Right cardiac atrium (tissue), 5 donors: ENCODE measurements at regions not wholly inside any gene's neighbourhood (a gene's known extent, or its start where the extent isn't known, plus 50 kb on each side); places are given as distances from the start of the nearest gene placed in this dataset.

Source experiments
- ATAC-seq, 2 donors: fragments of 200-7000 bp; cut with Tn5 transposase; one replicate each; pipeline versions ENCODE4 v1.8.0 to v1.9.1; 2020; ENCODE audit warnings: moderate library complexity in 2 of 2, mild to moderate bottlenecking in 1 of 2
- DNase-seq, 3 donors: peaks; one replicate each; pipeline ENCODE4 v3.0.0-alpha.2; 2020
- H3K27ac ChIP-seq: one replicate; pipeline ENCODE4 v1.5.1; 2013; ENCODE audit warnings: mild to moderate bottlenecking, low read length, control low read depth, moderate library complexity
- H3K27me3 ChIP-seq: one replicate; pipeline ENCODE4 v1.6.1; 2013; ENCODE audit not compliant: control insufficient read depth, insufficient read depth
- H3K4me1 ChIP-seq: one replicate; pipeline ENCODE4 v1.6.1; 2013; ENCODE audit warnings: low read length; ENCODE audit not compliant: control insufficient read depth, insufficient read depth
- H3K4me3 ChIP-seq: one replicate; pipeline ENCODE4 v1.5.1; 2013; ENCODE audit warnings: low read length, control low read depth
- H3K9me3 ChIP-seq: one replicate; pipeline ENCODE4 v1.6.1; 2013; ENCODE audit warnings: low read length; ENCODE audit not compliant: control insufficient read depth
- WGBS: extraction: QIAGEN DNeasy Blood & Tissue Kit; methylation state at CpG from one replicate; pipeline ENCODE4 v1.1.7; 2013; 5-methylcytosine and 5-hydroxymethylcytosine counted together
- intact Hi-C, 4 donors: fragments of 100-400 bp; cut with DNase I; formaldehyde crosslinking; loops; one replicate each; pipeline versions ENCODE4 v1.11.0 to v1.14.0; 2022 to 2023
- donor health status: healthy with polysubstance abuse.
- donor health status: DM: no; HTN: yes; CAD: no.
- donor health status: DM: no; HTN: no; CAD: no.
- donor health status: DM: no; HTN: yes; CAD: no; lungs with severe emphysema.
- donor health status: DM: yes; HTN: yes; CAD: no.

DNA sequence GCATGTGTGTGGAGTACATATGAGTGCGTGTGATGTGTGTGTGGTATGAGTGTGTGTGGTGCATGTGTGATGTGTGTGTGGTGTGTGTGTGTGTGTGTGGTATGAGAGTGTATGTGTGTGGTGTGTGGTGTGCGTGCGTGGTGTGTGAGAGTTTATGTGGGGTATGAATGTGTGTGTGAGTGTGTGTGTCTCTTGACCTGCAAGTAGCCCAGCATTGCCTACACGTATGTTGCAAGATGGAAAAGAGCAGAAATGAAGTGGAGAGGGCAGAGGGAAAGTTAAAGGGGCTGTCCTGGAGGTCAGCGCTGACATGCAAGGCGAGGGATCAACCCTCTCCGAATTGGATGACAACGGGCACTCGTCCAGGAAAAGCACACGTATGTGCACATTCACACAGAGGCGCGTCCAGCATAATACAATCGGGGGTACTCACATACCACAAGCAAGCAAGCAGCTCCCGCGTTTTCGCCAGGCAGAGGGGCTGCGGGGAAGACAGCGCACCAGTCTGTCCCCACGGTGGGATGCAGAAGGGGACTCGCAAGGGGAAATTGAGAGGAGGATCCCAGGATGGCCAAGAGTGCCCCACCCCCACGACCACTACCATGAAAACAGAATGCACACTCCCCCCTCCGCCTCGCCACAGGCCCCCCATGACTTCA lies 174.5 kb upstream of the AFDN start:
- 76% methylated on average over 23 of the region's 23 CpGs for whole genome bisulfite sequencing
- no peak overlapping the region for H3K27ac ChIP-seq
- peaks cover 5% of the 10 kb centered on the region for H3K4me1 ChIP-seq
- no peak overlapping the region for H3K4me3 ChIP-seq
- no peaks in the 10 kb centered on the region for H3K9me3 ChIP-seq
- intact Hi-C loops = no loop called here
- ATAC-seq = no peak
- DNase-seq = peak in 1 of 3 donors; percentile 25
- H3K27me3 ChIP-seq = no peaks in the 10 kb centered on the region

DNA sequence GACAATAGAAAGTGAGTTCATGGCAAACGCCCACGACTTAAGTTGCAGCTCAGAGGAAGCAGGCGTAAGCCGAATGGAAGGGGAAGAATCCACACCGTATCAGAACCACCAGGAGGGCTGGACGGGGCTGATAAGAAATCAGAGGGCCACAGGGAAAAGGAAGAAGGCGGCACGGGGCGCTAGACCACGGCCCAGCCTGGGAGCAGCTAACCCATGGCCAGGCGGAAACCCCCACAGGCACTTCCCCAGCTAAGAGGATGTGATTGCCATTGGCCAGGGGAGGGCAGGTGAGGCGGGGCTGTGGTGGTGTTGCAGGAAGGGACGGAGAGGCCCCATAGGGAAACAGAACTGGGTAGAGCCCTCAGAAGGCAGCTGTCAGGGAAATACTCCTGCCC lies 174.0 kb upstream of the AFDN start:
- no peaks in the 10 kb centered on the region for H3K9me3 ChIP-seq
- H3K27me3 ChIP-seq = no peaks in the 10 kb centered on the region
- ATAC-seq (peak; percentile 56 to 57), DNase-seq (peak in 1 of 3 donors; percentile 41)
- no peak overlapping the region for H3K27ac ChIP-seq
- intact Hi-C loops = no loop called here
- no peak overlapping the region for H3K4me3 ChIP-seq
- peaks cover 2% of the 10 kb centered on the region for H3K4me1 ChIP-seq
- 39% methylated on average over 13 of the region's 13 CpGs for WGBS

DNA sequence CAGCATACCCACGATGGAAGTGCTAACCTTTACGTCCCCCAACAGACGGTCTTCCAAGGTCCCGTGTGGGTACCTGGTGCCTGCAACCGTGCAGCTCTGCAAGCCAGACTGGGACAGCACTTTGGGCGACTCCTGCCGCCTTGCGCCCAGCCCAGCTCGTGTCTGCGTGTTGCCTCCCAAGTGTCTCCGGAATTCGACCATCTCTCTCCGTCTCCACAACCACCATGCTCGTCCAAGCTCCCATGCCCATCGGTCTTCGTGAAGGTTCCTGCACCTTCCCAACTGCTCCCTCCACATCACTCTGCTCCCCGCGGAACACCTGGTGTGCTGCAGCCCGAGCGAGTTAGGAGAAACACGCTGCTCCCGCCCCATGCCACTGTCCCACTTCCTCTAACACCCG lies 173.2 kb upstream of the AFDN start:
- no peaks in the 10 kb centered on the region for H3K4me1 ChIP-seq
- no peaks in the 10 kb centered on the region for H3K9me3 ChIP-seq
- no peak overlapping the region for H3K4me3 ChIP-seq
- ATAC-seq (no peak), DNase-seq (peak in 1 of 3 donors; percentile 30)
- 93% methylated on average over 23 of the region's 23 CpGs for WGBS
- no peaks in the 10 kb centered on the region for H3K27me3 ChIP-seq
- intact Hi-C loops = no loop called here
- H3K27ac ChIP-seq = no peak overlapping the region

DNA sequence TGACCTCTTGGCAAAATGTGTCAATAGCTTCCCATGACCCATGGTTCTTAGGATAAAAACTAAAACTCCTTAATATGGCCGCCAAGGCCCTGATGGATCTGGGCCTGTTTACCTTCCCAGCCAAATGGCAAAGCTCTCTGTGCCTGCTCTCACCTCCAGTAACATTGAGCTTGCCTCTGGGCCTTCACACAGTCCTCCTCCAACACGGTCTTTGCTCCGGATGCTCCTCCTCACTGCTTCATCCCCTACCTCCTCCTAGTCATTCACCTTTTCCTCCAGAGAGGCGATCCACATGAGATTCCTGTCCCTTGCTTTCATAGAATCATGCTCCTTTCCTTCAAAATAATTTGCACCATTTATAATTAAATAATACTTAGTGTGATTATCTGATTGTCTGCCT lies 172.3 kb upstream of the AFDN start:
- H3K9me3 ChIP-seq = no peaks in the 10 kb centered on the region
- no peak for ATAC-seq
- H3K4me1 ChIP-seq = no peaks in the 10 kb centered on the region
- no peaks in the 10 kb centered on the region for H3K27me3 ChIP-seq
- H3K4me3 ChIP-seq = no peak overlapping the region
- H3K27ac ChIP-seq = no peak overlapping the region
- 93% methylated on average over 4 of the region's 4 CpGs for WGBS
- intact Hi-C loops = no loop called here
- no peak for DNase-seq

DNA sequence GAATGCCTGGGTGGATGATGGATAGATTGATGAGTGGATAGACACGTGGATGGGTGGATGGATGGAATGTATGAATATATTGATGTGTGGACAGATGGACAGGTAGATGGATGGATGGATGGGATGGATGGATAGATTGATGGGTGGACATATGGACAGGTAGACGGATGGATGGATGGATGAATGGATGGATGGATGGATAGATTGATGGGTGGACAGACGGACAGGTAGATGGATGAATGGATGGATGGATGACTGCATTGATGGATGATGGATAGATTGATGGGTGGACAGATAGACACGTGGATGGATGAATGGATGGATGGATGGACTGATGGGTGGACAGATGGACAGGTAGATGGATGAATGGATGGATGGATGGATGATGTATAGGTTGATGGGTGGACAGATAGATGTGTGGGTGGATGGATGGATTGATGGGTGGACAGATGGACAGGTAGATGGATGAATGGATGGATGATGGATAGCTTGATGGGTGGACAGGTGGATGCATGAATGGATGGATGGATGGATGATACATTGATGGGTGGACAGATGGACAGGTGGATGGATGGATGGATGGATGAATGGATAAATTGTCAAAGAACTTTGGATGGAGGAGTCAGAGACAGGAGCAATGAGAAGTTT lies 171.4 kb upstream of the AFDN start:
- 80% methylated on average over 4 of the region's 4 CpGs for WGBS
- no peak for DNase-seq
- no peaks in the 10 kb centered on the region for H3K9me3 ChIP-seq
- intact Hi-C loops = no loop called here
- no peak for ATAC-seq
- H3K4me1 ChIP-seq = no peaks in the 10 kb centered on the region
- H3K27ac ChIP-seq = no peak overlapping the region
- H3K4me3 ChIP-seq = no peak overlapping the region
- H3K27me3 ChIP-seq = no peaks in the 10 kb centered on the region

DNA sequence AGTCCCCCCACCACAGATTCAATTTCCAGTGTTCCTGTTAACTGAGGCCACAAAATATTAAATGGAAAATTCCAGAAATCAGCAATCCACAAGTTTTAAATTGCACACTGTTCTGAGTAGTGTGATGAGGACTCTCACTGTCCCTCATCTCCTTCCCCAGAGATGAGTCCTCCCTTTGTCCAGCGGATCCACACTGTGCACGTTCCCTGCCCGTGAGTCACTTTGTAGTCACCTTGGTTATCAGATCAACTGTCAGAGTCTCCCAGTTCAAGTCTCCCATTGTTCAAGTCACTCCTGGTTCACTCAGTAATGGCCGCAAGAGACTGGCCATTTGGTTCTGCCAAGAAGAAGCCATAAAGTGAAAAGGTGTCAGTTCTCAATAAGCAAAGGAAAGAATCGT lies 168.6 kb upstream of the AFDN start:
- WGBS = 96% methylated on average over 5 of the region's 5 CpGs
- no peak overlapping the region for H3K4me3 ChIP-seq
- H3K27ac ChIP-seq = no peak overlapping the region
- peak in 1 of 3 donors; percentile 4 for DNase-seq
- no peaks in the 10 kb centered on the region for H3K27me3 ChIP-seq
- intact Hi-C loops = no loop called here
- no peaks in the 10 kb centered on the region for H3K4me1 ChIP-seq
- no peak for ATAC-seq
- no peaks in the 10 kb centered on the region for H3K9me3 ChIP-seq

DNA sequence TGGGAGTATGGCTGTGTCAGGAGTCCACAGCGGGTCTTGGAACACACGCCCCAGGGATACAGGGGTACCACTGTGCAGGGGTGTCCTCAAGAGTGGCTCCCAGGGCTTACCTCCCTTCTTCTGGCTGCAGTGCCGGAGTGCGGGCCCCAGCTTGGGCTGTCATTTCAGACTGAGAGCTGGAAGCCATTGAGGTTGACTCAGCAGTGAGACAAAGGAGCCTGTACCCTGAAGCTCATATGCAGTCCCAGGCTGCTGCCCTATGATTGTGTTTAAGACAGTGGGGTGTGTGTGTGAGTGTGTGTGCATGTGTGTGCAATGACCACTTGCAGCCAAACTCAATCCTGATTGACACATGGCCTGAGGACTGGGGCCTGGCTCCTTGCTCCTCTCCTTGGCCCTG lies 167.7 kb upstream of the AFDN start:
- DNase-seq (peak in 1 of 3 donors; percentile 9), ATAC-seq (no peak)
- Histone ChIP-seq H3K9me3 (no peaks in the 10 kb centered on the region), H3K4me1 (no peaks in the 10 kb centered on the region), H3K27ac (no peak overlapping the region), H3K4me3 (no peak overlapping the region), H3K27me3 (no peaks in the 10 kb centered on the region)
- 97% methylated on average over 4 of the region's 4 CpGs for WGBS
- intact Hi-C loops = no loop called here

DNA sequence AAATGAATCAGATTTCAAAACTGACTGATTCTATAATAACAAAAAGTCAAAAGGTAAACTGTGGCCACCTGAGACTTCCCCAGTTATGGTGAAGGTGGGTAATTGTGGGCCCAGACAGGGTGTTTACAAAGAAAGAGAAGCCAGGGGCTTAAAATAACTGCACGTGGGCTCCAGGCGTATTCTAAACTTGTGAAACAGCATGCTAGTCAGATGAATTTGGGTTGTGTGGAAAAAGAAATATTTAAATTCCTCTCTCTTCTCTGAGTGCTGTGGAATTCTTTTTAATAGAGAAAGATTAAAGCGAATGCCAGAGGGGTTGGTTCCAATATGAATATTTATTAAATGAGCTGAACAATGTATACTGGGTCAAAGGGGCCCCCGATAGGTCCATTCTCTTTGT lies 166.3 kb upstream of the AFDN start:
- Histone ChIP-seq H3K27me3 (no peaks in the 10 kb centered on the region), H3K4me1 (no peaks in the 10 kb centered on the region), H3K9me3 (no peaks in the 10 kb centered on the region), H3K4me3 (no peak overlapping the region), H3K27ac (no peak overlapping the region)
- DNase-seq (no peak), ATAC-seq (no peak)
- WGBS = 86% methylated on average over 4 of the region's 4 CpGs
- intact Hi-C loops = no loop called here

DNA sequence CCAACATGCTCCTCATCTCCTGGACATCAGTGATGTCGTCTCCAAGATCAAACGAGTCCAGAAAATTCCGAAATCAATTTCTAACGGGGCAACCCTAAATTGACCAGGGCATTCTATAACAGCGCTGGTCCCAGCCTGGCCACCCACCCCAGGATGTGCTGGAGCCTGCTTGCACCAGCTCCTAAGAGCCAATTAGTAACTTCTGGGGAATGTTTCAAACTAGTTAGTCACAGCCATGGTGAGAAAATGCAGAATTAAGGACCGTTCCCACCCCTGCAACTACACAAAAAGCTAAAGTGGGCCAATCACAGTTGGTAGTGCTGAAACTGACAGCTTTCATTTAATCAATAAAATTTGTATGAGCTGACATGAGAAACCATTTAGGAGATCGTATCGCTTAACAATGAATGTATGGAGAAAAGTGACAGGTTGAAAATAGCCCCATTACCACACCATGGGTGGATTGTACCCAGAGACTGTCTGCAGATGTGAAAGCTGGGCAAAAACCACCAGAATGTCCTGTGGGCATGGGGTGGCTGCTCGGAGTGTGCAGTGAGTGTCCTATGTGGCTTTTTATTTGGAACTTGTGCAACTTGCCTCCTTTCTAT lies 165.7 kb upstream of the AFDN start:
- intact Hi-C loops = no loop called here
- Histone ChIP-seq H3K4me3 (no peak overlapping the region), H3K4me1 (no peaks in the 10 kb centered on the region), H3K27ac (no peak overlapping the region), H3K9me3 (no peaks in the 10 kb centered on the region), H3K27me3 (no peaks in the 10 kb centered on the region)
- no peak for ATAC-seq
- DNase-seq = peak in 1 of 3 donors; percentile 6
- WGBS = 79% methylated on average over 9 of the region's 9 CpGs

DNA sequence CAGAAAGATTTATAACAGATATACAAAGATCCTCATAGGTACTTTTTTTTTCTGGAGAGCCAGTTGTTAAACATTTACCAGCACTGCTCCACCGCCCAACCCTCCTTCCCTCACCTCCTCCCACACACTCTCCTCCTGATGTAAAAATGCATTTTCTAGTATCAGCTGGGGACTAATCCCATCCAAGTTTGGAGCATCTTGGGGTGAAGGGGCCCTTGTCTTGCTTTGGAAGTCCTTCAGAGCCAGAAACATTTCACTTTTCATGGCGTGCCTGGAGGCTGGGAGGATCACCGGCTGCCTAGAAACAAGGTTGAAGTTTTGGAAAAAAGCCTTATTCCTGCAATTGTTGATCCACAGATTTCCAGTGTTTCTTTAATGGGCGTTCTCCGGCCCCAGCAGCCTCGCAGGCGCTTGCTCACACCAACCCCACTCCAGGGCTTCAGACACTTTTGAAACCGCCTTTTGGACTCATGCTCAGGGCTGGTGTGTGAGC lies 165.1 kb upstream of the AFDN start:
- Histone ChIP-seq H3K27ac (no peak overlapping the region), H3K9me3 (no peaks in the 10 kb centered on the region), H3K4me3 (no peak overlapping the region), H3K27me3 (no peaks in the 10 kb centered on the region), H3K4me1 (no peaks in the 10 kb centered on the region)
- intact Hi-C loops = no loop called here
- 79% methylated on average over 8 of the region's 8 CpGs for WGBS
- peak; percentile 66 to 88 for ATAC-seq
- DNase-seq = peak in 2 of 3 donors; percentile 51 to 54

DNA sequence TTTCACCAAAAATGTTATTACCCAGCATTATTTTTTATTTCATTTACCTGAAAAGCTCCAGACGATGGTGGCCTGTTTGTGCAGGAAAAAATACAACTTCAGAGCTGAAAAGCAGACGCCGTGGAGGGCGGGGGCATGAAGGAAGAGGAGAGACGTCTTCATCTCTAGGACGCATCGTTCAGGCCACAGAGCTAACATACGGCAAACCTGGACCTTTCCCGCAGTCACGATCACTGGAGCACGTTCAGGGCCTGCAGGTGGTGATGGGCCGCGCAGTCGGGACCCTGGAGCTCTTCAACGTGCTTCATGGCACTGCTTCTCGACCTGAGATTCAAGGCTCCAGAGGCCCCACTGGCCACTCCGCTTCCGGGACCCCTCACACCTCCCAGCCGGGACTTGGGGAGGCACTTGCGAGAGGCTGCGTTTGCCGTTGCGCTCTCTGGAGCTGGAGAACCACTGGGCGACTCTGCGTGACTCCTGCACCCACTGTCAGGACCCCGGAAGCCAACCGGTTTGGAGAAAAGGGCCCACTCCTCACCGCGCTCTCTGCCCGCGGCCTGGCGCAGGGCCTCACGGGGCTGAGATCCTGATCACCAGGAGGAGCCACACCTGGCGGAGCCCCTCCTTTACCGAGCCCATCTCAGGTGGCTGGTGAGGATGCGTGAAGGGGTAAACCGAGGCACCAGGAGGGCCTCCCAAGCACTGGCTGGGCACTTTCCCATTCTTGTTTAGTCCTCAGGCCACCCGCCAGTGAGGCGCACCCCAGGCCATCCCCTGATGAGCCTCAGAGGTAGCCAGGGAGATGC lies 164.4 kb upstream of the AFDN start:
- no peak for ATAC-seq
- no peak overlapping the region for H3K4me3 ChIP-seq
- no peaks in the 10 kb centered on the region for H3K9me3 ChIP-seq
- peak in 1 of 3 donors; percentile 45 for DNase-seq
- H3K4me1 ChIP-seq = no peaks in the 10 kb centered on the region
- WGBS = 92% methylated on average over 39 of the region's 39 CpGs
- H3K27me3 ChIP-seq = no peaks in the 10 kb centered on the region
- no peak overlapping the region for H3K27ac ChIP-seq
- intact Hi-C loops = no loop called here
